Activated CD4-positive, alpha-beta T cell treated with anti-CD3 and anti-CD28 coated beads, Interleukin-2, amount 10 ng/mL, durations not matched to agents 7 days and 5 days (primary cell): ENCODE measurements at regions not wholly inside any gene's neighbourhood (a gene's known extent, or its start where the extent isn't known, plus 50 kb on each side); places are given as distances from the start of the nearest gene placed in this dataset.

Experiments
- CTCF ChIA-PET: fragments of 350-600 bp; sonication (Branson Sonifier 250); formaldehyde crosslinking; loops from one replicate; lab custom pipeline; 2021; ENCODE audit warnings: antibody characterized with exemption; lab: Charles Lee
- POLR2A ChIA-PET: fragments of 350-600 bp; sonication (Branson Sonifier 250); formaldehyde crosslinking; loops from one replicate; lab custom pipeline; 2021; ENCODE audit warnings: antibody characterized with exemption; lab: Charles Lee
- DNase-seq: peaks from one replicate; pipeline ENCODE4 v3.0.0-alpha.2; 2020
- H3K27ac Mint-ChIP-seq: one replicate; pipeline ENCODE4 v1.8.0; 2021; ENCODE audit warnings: mild to moderate bottlenecking, moderate library complexity, mixed read lengths
- H3K27me3 Mint-ChIP-seq: one replicate; pipeline ENCODE4 v1.8.0; 2021; ENCODE audit warnings: mixed read lengths
- H3K36me3 Mint-ChIP-seq: one replicate; pipeline ENCODE4 v1.8.0; 2021; ENCODE audit warnings: low read depth, mixed read lengths
- H3K4me1 Mint-ChIP-seq: one replicate; pipeline ENCODE4 v1.8.0; 2021; ENCODE audit warnings: mixed read lengths
- H3K4me3 Mint-ChIP-seq: one replicate; pipeline ENCODE4 v1.8.0; 2021; ENCODE audit warnings: mild to moderate bottlenecking, moderate library complexity, mixed read lengths
- H3K9me3 Mint-ChIP-seq: one replicate; pipeline ENCODE4 v1.8.0; 2021; ENCODE audit warnings: mixed read lengths

- Mint-ChIP-seq H3K4me1 (peaks cover 31% of the 10 kb centered on the region), H3K36me3 (peaks cover 3% of the 10 kb centered on the region), H3K4me3 (no peak overlapping the region), H3K27ac (no peak overlapping the region), H3K27me3 (no peaks in the 10 kb centered on the region), H3K9me3 (no peaks in the 10 kb centered on the region)
- CTCF ChIA-PET, result interaction anchor here (1.0 to 1.7 kb wide), 4 partner anchors 17 to 563 kb away, joined by 4 to 6 read pairs (median 4); no protein-coding TSS in a partner anchor
- no peak for DNase-seq
- POLR2A ChIA-PET, result no interaction called here
Observed at GRCh38 chr2:12436935-12437561, 279.7 kb upstream of the TRIB2 start.

- DNase-seq, result no peak
- H3K36me3 Mint-ChIP-seq, result peaks cover 4% of the 10 kb centered on the region
- no peak overlapping the region for H3K27ac Mint-ChIP-seq
- ChIA-PET POLR2A (no interaction called here), CTCF (interaction anchor here (1.1 kb wide), 1 partner anchor 61 kb away, joined by 3 read pairs; no protein-coding TSS in a partner anchor)
- peaks cover 5% of the 10 kb centered on the region for H3K9me3 Mint-ChIP-seq
- no peaks in the 10 kb centered on the region for H3K27me3 Mint-ChIP-seq
- H3K4me3 Mint-ChIP-seq, result no peak overlapping the region
- H3K4me1 Mint-ChIP-seq, result peaks cover 29% of the 10 kb centered on the region
Observed at GRCh38 chr2:12440731-12441130, 276.0 kb upstream of the TRIB2 start.

- POLR2A ChIA-PET, result no interaction called here
- peak overlapping the region; percentile 21 for H3K27ac Mint-ChIP-seq
- H3K36me3 Mint-ChIP-seq, result peaks cover 4% of the 10 kb centered on the region
- H3K4me1 Mint-ChIP-seq, result peaks cover 22% of the 10 kb centered on the region
- H3K27me3 Mint-ChIP-seq, result no peaks in the 10 kb centered on the region
- H3K9me3 Mint-ChIP-seq, result peaks cover 7% of the 10 kb centered on the region
- H3K4me3 Mint-ChIP-seq, result no peak overlapping the region
- no peak for DNase-seq
- CTCF ChIA-PET, result interaction anchor here (0.7 to 1.1 kb wide), 5 partner anchors 12 to 274 kb away, joined by 3 to 6 read pairs (median 3); no protein-coding TSS in a partner anchor
Observed at GRCh38 chr2:12441750-12442475, 274.8 kb upstream of the TRIB2 start.

GRCh38 chr2:12442476-12442847, 274.3 kb upstream of the TRIB2 start:
- no peak overlapping the region for H3K4me3 Mint-ChIP-seq

GRCh38 chr2:12448846-12449505, 267.8 kb upstream of the TRIB2 start:
- H3K4me1 Mint-ChIP-seq, result peaks cover 22% of the 10 kb centered on the region
- H3K9me3 Mint-ChIP-seq, result peaks cover 17% of the 10 kb centered on the region
- H3K27me3 Mint-ChIP-seq, result no peaks in the 10 kb centered on the region
- no peak overlapping the region for H3K27ac Mint-ChIP-seq
- DNase-seq, result no peak
- peaks cover 8% of the 10 kb centered on the region for H3K36me3 Mint-ChIP-seq
- H3K4me3 Mint-ChIP-seq, result no peak overlapping the region
- ChIA-PET CTCF (no interaction called here), POLR2A (no interaction called here)

More at GRCh38 chr2:12442476-12442847, 274.3 kb upstream of the TRIB2 start:
- ChIA-PET POLR2A (interaction anchor here (0.5 kb wide), 1 partner anchor 274 kb away, joined by 3 read pairs; no protein-coding TSS in a partner anchor), CTCF (interaction anchor here (0.6 to 1.1 kb wide), 5 partner anchors 12 to 273 kb away, joined by 3 to 6 read pairs (median 4); no protein-coding TSS in a partner anchor)
- Mint-ChIP-seq H3K36me3 (peaks cover 4% of the 10 kb centered on the region), H3K4me1 (peaks cover 20% of the 10 kb centered on the region), H3K27ac (no peak overlapping the region), H3K9me3 (peaks cover 7% of the 10 kb centered on the region), H3K27me3 (no peaks in the 10 kb centered on the region)
- DNase-seq, result no peak

- H3K4me3 Mint-ChIP-seq, result peak overlapping the region; percentile 55
- no peaks in the 10 kb centered on the region for H3K27me3 Mint-ChIP-seq
- CTCF ChIA-PET, result interaction anchor here (1.4 kb wide), 1 partner anchor 49 kb away, joined by 5 read pairs; no protein-coding TSS in a partner anchor
- POLR2A ChIA-PET, result no interaction called here
- H3K36me3 Mint-ChIP-seq, result peaks cover 11% of the 10 kb centered on the region
- no peak for DNase-seq
- H3K9me3 Mint-ChIP-seq, result peaks cover 18% of the 10 kb centered on the region
- H3K27ac Mint-ChIP-seq, result peak overlapping the region; percentile 86
- H3K4me1 Mint-ChIP-seq, result peaks cover 28% of the 10 kb centered on the region
Observed at GRCh38 chr2:12451726-12452125, 265.0 kb upstream of the TRIB2 start.

GRCh38 chr2:12452185-12452584, 264.6 kb upstream of the TRIB2 start:
- Mint-ChIP-seq H3K4me1 (peaks cover 33% of the 10 kb centered on the region), H3K9me3 (peaks cover 20% of the 10 kb centered on the region), H3K4me3 (peak overlapping the region; percentile 55), H3K27ac (peak overlapping the region; percentile 86), H3K36me3 (peaks cover 14% of the 10 kb centered on the region), H3K27me3 (no peaks in the 10 kb centered on the region)
- CTCF ChIA-PET, result interaction anchor here (1.4 kb wide), 1 partner anchor 49 kb away, joined by 5 read pairs; no protein-coding TSS in a partner anchor
- POLR2A ChIA-PET, result no interaction called here
- DNase-seq, result no peak

GRCh38 chr2:12453731-12454130, 263.0 kb upstream of the TRIB2 start:
- Mint-ChIP-seq H3K27ac (no peak overlapping the region), H3K4me1 (peaks cover 40% of the 10 kb centered on the region), H3K4me3 (no peak overlapping the region), H3K36me3 (peaks cover 18% of the 10 kb centered on the region), H3K27me3 (no peaks in the 10 kb centered on the region), H3K9me3 (peaks cover 16% of the 10 kb centered on the region)
- ChIA-PET CTCF (interaction anchor here (1.0 to 1.3 kb wide), 3 partner anchors 23 to 35 kb away, joined by 3 to 6 read pairs (median 4); no protein-coding TSS in a partner anchor), POLR2A (no interaction called here)
- DNase-seq, result no peak

- H3K27ac Mint-ChIP-seq, result no peak overlapping the region
- no peak for DNase-seq
- no peak overlapping the region for H3K4me3 Mint-ChIP-seq
- POLR2A ChIA-PET, result no interaction called here
- H3K4me1 Mint-ChIP-seq, result peaks cover 36% of the 10 kb centered on the region
- peaks cover 17% of the 10 kb centered on the region for H3K36me3 Mint-ChIP-seq
- no peaks in the 10 kb centered on the region for H3K27me3 Mint-ChIP-seq
- H3K9me3 Mint-ChIP-seq, result peaks cover 9% of the 10 kb centered on the region
- CTCF ChIA-PET, result no interaction called here
Observed at GRCh38 chr2:12455661-12456060, 261.1 kb upstream of the TRIB2 start.

- ChIA-PET POLR2A (no interaction called here), CTCF (no interaction called here)
- H3K9me3 Mint-ChIP-seq, result peaks cover 15% of the 10 kb centered on the region
- no peaks in the 10 kb centered on the region for H3K27me3 Mint-ChIP-seq
- peak overlapping the region; percentile 92 for H3K27ac Mint-ChIP-seq
- peaks cover 34% of the 10 kb centered on the region for H3K4me1 Mint-ChIP-seq
- DNase-seq, result peak; percentile 37
- peaks cover 22% of the 10 kb centered on the region for H3K36me3 Mint-ChIP-seq
- H3K4me3 Mint-ChIP-seq, result peak overlapping the region; percentile 52
Observed at GRCh38 chr2:12456293-12457106, 260.2 kb upstream of the TRIB2 start.

GRCh38 chr2:12457831-12458230, 258.9 kb upstream of the TRIB2 start:
- Mint-ChIP-seq H3K9me3 (peaks cover 13% of the 10 kb centered on the region), H3K4me3 (no peak overlapping the region), H3K27me3 (no peaks in the 10 kb centered on the region), H3K36me3 (peaks cover 19% of the 10 kb centered on the region), H3K27ac (no peak overlapping the region), H3K4me1 (peaks cover 22% of the 10 kb centered on the region)
- ChIA-PET CTCF (interaction anchor here (0.9 kb wide), 1 partner anchor 275 kb away, joined by 3 read pairs; no protein-coding TSS in a partner anchor), POLR2A (no interaction called here)
- DNase-seq, result no peak

- no peaks in the 10 kb centered on the region for H3K27me3 Mint-ChIP-seq
- ChIA-PET CTCF (no interaction called here), POLR2A (no interaction called here)
- peaks cover 10% of the 10 kb centered on the region for H3K36me3 Mint-ChIP-seq
- DNase-seq, result no peak
- no peak overlapping the region for H3K4me3 Mint-ChIP-seq
- H3K9me3 Mint-ChIP-seq, result peaks cover 8% of the 10 kb centered on the region
- H3K4me1 Mint-ChIP-seq, result peaks cover 8% of the 10 kb centered on the region
- no peak overlapping the region for H3K27ac Mint-ChIP-seq
Observed at GRCh38 chr2:12463189-12463588, 253.5 kb upstream of the TRIB2 start.
